Natural killer cell treated with Interleukin-12 subunit alpha and Interleukin-12 subunit beta and Interleukin-15 and Interleukin-18, amount 100 ng/mL, for 72 hours (primary cell): ENCODE measurements at regions not wholly inside any gene's neighbourhood (a gene's known extent, or its start where the extent isn't known, plus 50 kb on each side); places are given as distances from the start of the nearest gene placed in this dataset.

Experiments
- ATAC-seq, 2 donors: fragments of 150-1000 bp; cut with Tn5 transposase in 1 of 2; sonication (Bioruptor Pico), chemical (Tn5 transposase) in 1 of 2; 2 replicates each; pipeline ENCODE4 v1.10.0; 2021
- DNase-seq: peaks from one replicate; pipeline ENCODE4 v3.0.0; 2022; ENCODE audit warnings: low spot score
- H3K27ac Mint-ChIP-seq, 2 donors: 1 replicate in 1 of 2; 2 replicates in 1 of 2; pipeline ENCODE4 v1.8.0; 2022; ENCODE audit warnings: mixed read lengths in 2 of 2, mild to moderate bottlenecking in 1 of 2, moderate library complexity in 1 of 2
- H3K27me3 Mint-ChIP-seq, 2 donors: 1 replicate in 1 of 2; 2 replicates in 1 of 2; pipeline ENCODE4 v1.8.0; 2022; ENCODE audit warnings: mixed read lengths in 2 of 2
- H3K36me3 Mint-ChIP-seq: one replicate; pipeline ENCODE4 v1.8.0; 2022; ENCODE audit warnings: mixed read lengths
- H3K4me1 Mint-ChIP-seq, 2 donors: 1 replicate in 1 of 2; 2 replicates in 1 of 2; pipeline ENCODE4 v1.8.0; 2022; ENCODE audit warnings: low read depth in 2 of 2, mixed read lengths in 2 of 2, mild to moderate bottlenecking in 1 of 2
- H3K4me3 Mint-ChIP-seq: one replicate; pipeline ENCODE4 v1.8.0; 2022; ENCODE audit warnings: mixed read lengths
- H3K9me3 Mint-ChIP-seq: 2 replicates; pipeline ENCODE4 v1.8.0; 2022; ENCODE audit warnings: mixed read lengths

DNA sequence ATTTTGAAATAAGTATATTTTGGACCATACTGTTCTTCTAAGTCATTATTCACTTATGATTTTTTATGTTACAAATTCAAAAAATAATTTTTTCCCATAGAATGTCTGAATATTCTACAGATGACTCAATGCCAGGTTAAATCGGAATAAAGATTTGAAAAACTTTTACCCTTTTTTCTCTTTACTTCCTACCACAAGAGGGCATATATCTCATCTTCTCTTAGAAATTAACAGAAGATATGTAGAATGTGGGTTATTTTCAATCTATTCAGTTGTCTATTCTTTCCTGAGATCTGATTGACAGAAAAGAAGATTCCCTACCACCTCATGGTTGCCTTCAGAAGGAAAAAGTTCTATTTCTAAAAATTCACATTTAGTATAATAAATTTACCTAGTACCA lies 53.0 kb upstream of the KITLG start:
- DNase-seq = no peak

DNA sequence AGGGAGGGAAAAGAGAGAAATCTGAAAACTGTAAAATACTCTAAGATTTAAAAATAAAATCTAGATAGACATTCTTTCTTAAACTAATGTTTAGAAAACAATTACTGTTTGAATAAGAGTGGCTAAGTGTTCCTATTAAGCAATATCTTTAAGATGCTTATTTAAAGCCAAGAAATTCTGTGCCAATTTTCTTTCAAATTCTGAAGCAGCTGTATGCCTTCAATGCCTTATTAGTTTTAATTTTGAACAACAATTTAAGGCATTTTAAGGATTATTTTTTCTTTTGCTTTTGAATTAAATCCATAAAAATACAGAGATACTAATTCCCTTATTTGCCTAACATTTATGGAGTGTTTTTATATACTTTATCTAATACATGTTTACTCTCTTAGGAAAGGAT lies 50.3 kb upstream of the KITLG start:
- no peak overlapping the region for H3K4me3 Mint-ChIP-seq
- H3K36me3 Mint-ChIP-seq = no peaks in the 10 kb centered on the region
- no peak overlapping the region for H3K27ac Mint-ChIP-seq
- DNase-seq (no peak), ATAC-seq (no peak)
- H3K4me1 Mint-ChIP-seq = no peaks in the 10 kb centered on the region
- no peaks in the 10 kb centered on the region for H3K27me3 Mint-ChIP-seq
- peaks cover 4% of the 10 kb centered on the region for H3K9me3 Mint-ChIP-seq

More for the DNA sequence above, 53.0 kb upstream of the KITLG start:
- Mint-ChIP-seq H3K27me3 (no peaks in the 10 kb centered on the region), H3K9me3 (peaks cover 8% of the 10 kb centered on the region), H3K4me1 (no peaks in the 10 kb centered on the region), H3K27ac (no peak overlapping the region), H3K36me3 (no peaks in the 10 kb centered on the region), H3K4me3 (no peak overlapping the region)
- ATAC-seq = no peak
